ENCODE measurements at regions not wholly inside any gene's neighbourhood (a gene's known extent, or its start where the extent isn't known, plus 50 kb on each side); places are given as distances from the start of the nearest gene placed in this dataset.

GRCh38 chr13:73695325-73695724 lies 438.9 kb downstream of the KLF12 start:
- DNase-seq = no peak

- no peak for DNase-seq
Observed at GRCh38 chr13:73693215-73693614, 441.0 kb downstream of the KLF12 start.

- no peak for DNase-seq
Observed at GRCh38 chr13:73691891-73692290, 442.3 kb downstream of the KLF12 start.

GRCh38 chr13:73687929-73688328 lies 446.3 kb downstream of the KLF12 start:
- no peak for DNase-seq

- DNase-seq = no peak
Observed at GRCh38 chr13:73687087-73687486, 447.1 kb downstream of the KLF12 start.

GRCh38 chr13:73684750-73685149 lies 449.5 kb downstream of the KLF12 start:
- no peak for DNase-seq

- no peak for DNase-seq
Observed at GRCh38 chr13:73684286-73684685, 449.9 kb downstream of the KLF12 start.

- DNase-seq = no peak
Observed at GRCh38 chr13:73683746-73684145, 450.5 kb downstream of the KLF12 start.

- DNase-seq = no peak
Observed at GRCh38 chr13:73681779-73682178, 452.4 kb downstream of the KLF12 start.

GRCh38 chr13:73681015-73681414 lies 453.2 kb downstream of the KLF12 start:
- no peak for DNase-seq

- DNase-seq = no peak
Observed at GRCh38 chr13:73677048-73677601, 457.1 kb downstream of the KLF12 start.

- no peak for DNase-seq
Observed at GRCh38 chr13:73676550-73677047, 457.6 kb downstream of the KLF12 start.

GRCh38 chr13:73675821-73676220 lies 458.4 kb downstream of the KLF12 start:
- no peak for DNase-seq

- DNase-seq = no peak
Observed at GRCh38 chr13:73674570-73674969, 459.6 kb downstream of the KLF12 start.

- no peak for DNase-seq
Observed at GRCh38 chr13:73673931-73674330, 460.3 kb downstream of the KLF12 start.

GRCh38 chr13:73672492-73672891 lies 461.7 kb downstream of the KLF12 start:
- DNase-seq = no peak

- DNase-seq = no peak
Observed at GRCh38 chr13:73671732-73672131, 462.5 kb downstream of the KLF12 start.

GRCh38 chr13:73671011-73671410 lies 463.2 kb downstream of the KLF12 start:
- DNase-seq = no peak

GRCh38 chr13:73667756-73668155 lies 466.4 kb downstream of the KLF12 start:
- no peak for DNase-seq

GRCh38 chr13:73665261-73665660 lies 468.9 kb downstream of the KLF12 start:
- DNase-seq = no peak

- no peak for DNase-seq
Observed at GRCh38 chr13:73664851-73665250, 469.4 kb downstream of the KLF12 start.

GRCh38 chr13:73662833-73663232 lies 471.4 kb downstream of the KLF12 start:
- no peak for DNase-seq

- no peak for DNase-seq
Observed at GRCh38 chr13:73661687-73662425, 472.3 kb downstream of the KLF12 start.

- no peak for DNase-seq
Observed at GRCh38 chr13:73661066-73661465, 473.1 kb downstream of the KLF12 start.

GRCh38 chr13:73658639-73659038 lies 475.6 kb downstream of the KLF12 start:
- no peak for DNase-seq
